Stimulated activated CD8-positive, alpha-beta memory T cell treated with anti-CD3 and anti-CD28 coated beads, Interleukin-4, amount 100 ng/mL, for 4 hours (primary cell): ENCODE measurements at regions not wholly inside any gene's neighbourhood (a gene's known extent, or its start where the extent isn't known, plus 50 kb on each side); places are given as distances from the start of the nearest gene placed in this dataset.

ENCODE experiments used
- DNase-seq, 2 donors: peaks; one replicate each; pipeline ENCODE4 v3.0.0-alpha.2; 2020; ENCODE audit warnings: low read depth in 2 of 2, low spot score in 1 of 2

GRCh38 chr12:60308366-60308991, 712.6 kb downstream of the SLC16A7 start:
- no peak for DNase-seq

- no peak for DNase-seq
Observed at GRCh38 chr12:60311940-60312339, 716.1 kb downstream of the SLC16A7 start.

DNA sequence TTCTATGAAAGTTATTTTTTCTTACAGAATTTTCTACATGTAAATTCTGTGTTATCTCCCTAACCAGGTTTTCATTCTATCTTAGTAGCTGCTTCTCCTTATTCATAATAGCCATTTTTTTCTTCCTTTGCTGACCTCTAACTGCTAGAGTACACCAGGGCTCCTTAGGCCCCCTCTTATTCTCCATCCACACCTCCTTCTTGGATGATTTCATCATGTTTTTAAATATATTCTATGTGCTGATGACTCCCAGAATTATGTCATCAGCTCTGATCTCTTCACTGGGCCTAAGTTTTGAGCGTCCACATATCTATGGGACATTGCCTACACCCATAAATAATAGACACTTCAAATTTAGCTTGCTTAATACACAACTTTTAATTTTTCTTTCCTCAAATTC, 721.5 kb downstream of the SLC16A7 start:
- no peak for DNase-seq

- DNase-seq: no peak
Observed at GRCh38 chr12:60324746-60325145, 728.9 kb downstream of the SLC16A7 start.

DNA sequence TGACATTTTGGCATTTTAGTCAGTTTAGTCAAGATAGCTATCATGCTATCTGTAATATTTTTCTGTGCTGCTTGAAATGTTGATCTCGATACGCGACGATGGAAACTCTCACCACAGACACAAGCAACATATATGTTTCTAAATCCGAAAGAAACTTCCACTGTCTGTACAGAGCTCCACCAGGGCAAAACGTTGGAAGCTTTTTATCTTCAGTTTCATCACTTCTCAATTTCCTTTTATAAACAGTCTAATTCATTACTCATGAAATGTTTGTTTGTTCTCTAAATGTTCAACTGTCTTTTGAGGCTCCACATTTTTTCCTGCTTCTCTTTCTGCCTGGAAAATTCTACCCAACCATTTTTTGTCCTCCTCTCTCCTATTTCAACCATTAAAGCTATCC, 737.6 kb downstream of the SLC16A7 start:
- DNase-seq: no peak

DNA sequence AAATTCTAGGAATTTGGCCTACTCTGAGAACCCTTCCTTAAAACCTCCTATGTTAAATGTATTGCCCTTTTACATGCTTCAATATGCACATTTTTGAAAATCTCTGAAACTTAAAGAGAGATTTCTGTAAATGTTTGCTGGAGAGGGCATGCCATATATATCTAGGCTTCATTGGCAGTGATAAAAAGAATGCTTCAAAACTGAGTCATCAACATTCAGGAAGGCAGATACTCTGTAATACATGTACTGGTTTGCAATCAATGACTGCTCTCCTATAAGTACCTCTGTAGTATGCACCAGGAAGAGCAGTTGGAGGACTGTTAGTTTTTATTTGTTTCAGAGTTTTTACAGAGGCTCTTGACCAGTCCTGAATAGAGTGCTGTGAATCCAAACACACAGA, 739.9 kb downstream of the SLC16A7 start:
- DNase-seq: no peak

GRCh38 chr12:60337839-60338549, 742.2 kb downstream of the SLC16A7 start:
- DNase-seq: no peak

GRCh38 chr12:60345442-60345841, 749.6 kb downstream of the SLC16A7 start:
- DNase-seq: no peak

GRCh38 chr12:60349232-60349978, 753.6 kb downstream of the SLC16A7 start:
- no peak for DNase-seq

DNA sequence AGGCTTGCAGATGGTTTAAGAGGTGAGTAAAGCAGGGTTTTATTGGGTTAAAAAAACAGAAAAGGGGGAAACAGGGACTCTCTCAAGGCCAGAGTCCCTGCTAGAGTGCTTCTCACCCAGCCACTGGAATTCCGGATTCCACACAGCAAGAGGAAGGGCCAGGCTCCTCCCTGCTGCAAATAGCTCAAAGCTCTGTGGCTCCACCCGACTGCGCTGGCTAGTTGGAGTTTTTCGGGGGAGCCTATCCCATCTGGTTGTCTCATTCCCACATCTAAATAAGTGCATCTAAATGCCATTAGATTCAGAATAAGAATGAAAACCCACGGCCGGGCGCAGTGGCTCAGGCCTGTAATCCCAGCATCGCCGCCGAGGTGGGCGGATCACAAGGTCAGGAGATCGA, 791.5 kb downstream of the SLC16A7 start:
- no peak for DNase-seq

DNA sequence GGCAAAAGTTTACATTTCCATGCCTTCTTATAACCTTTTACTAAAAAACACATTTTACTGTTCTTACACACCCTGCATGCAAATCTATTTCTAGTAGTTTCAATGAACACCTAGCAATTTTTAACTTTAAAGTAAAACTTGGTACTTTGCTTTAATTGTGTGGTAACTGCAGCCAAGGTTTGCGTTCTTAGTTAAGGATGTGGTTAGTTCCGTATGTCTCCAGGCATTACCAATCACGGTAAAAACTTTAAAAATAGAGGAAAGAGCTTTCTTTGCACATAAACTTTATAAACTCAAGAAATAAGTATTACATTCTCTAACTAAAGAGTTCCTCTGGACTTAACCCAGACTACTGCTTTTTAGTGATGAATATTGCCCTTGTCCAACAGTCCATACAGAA, 795.2 kb downstream of the SLC16A7 start:
- no peak for DNase-seq

GRCh38 chr12:60391791-60392190, 796.0 kb downstream of the SLC16A7 start:
- DNase-seq: no peak

- DNase-seq: no peak
Observed at GRCh38 chr12:60393093-60393492, 797.3 kb downstream of the SLC16A7 start.

DNA sequence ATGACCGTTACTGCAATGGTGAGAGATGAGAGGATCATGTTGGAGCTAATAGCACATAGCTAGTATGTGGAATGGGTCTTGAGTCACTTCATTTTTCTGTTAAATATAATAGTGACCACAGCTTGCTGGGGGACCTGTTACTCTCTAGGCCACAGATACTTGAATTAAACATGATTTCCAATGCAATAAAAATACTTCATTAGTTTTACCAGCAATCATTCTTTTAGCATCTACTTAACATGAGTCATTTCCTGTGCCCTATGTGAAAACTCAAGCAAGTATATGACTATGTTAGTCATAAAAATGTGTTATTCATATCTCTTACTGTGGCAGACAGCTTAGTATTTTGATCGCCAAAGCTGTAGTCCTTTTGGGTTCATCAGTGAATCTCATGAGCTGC, 798.8 kb downstream of the SLC16A7 start:
- no peak for DNase-seq

GRCh38 chr12:60398547-60398946, 802.7 kb downstream of the SLC16A7 start:
- no peak for DNase-seq

- no peak for DNase-seq
Observed at GRCh38 chr12:60399064-60399463, 803.2 kb downstream of the SLC16A7 start.

GRCh38 chr12:60402996-60403395, 807.2 kb downstream of the SLC16A7 start:
- no peak for DNase-seq

- DNase-seq: no peak
Observed at GRCh38 chr12:60415351-60415750, 819.5 kb downstream of the SLC16A7 start.

DNA sequence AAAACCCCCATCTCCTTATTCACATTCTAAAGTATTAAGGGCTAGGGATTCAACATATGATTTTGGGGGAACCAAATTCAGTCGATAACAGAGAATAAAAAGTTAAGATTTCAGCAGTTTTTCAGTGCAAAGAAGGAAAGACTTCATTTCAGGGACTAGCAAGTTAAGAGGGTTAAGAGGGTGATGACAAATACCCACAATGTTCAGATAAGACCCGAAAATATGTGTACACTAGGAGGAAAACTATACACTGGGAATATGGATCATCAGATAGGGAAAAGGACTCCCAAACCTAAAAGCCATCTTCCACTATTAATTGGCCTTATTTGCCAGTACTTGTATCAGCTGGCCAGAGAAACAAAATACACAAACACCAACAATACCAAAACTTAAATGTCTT, 824.2 kb downstream of the SLC16A7 start:
- no peak for DNase-seq

DNA sequence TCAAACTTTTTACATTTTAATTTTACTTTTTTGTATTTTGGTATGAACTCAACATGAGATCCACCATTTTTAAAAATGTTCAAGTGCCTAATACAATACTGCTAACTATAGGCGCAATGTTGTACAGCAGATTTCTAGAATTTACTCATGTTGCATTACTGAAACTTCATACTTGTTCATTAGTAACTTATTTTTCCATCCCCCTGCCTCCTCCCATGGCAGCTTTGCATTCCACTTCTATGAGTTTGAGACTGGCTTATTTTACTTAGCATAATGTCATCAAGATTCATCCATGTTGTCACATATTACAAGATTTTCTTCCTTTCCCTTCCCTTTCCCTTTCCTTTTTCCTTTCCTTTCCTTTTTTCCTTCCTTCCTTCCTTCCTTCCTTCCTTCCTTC, 825.9 kb downstream of the SLC16A7 start:
- DNase-seq: no peak

DNA sequence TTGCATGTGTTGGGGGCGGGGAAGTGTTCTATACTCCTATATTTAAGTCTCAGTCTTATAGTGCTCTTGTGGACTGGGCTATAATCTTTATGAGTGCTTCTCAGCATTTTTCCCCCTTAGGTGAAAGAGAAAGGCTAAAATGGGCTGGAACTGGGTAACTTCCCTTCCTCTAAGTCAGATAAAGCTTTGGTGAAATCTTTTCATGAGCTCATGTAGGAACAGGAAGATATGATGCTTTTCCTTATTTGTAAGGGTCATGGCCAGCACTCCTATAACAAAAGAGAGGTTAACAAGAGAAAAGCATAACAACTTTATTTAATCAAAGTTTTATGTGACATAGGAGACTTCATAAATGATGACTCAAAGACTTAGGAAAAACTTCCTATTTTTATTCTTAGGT, 841.5 kb downstream of the SLC16A7 start:
- no peak for DNase-seq

DNA sequence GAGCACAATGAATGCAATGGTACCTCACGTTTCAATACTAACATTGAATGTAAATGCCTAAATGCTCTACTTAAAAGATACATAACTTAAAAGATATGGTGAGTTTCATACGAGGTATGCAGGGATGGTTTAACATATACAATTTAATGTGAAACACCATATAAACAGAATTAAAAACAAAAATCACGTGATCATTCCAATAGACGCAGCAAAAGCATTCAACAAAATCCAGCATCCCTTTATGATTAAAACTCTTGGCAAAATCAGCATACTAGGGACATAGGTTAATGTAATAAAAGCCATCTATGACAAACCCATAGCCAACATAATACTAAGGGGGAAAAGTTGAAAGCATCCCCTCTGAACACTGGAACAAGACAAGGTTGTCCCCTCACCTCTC, 845.7 kb downstream of the SLC16A7 start:
- DNase-seq: no peak
